ENCODE measurements at regions not wholly inside any gene's neighbourhood (a gene's known extent, or its start where the extent isn't known, plus 50 kb on each side); places are given as distances from the start of the nearest gene placed in this dataset.

DNA sequence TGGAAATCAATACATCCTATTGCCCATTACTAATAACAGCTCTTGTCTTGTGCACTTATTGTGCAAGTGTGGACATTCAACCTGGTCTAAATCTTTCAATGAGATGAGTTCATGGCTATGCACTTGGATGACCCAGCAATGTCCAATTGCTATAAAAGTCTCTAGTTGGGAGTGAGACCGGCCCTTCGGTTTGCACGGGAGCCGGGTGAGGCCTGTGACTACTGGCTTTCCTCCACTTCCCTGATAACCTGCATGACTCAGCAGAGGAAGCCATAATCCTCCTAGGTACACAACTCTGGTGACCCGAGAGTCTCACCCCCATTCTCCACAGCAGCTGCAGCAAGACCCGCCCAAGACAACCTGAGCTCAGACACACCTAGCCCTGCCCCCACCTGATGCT lies 135.9 kb upstream of the PAX6 start:
- Histone ChIP-seq H3K4me1 (ENCODE audit: insufficient read depth, low read length) (no peaks in the 10 kb centered on the region), H4K20me1 (ENCODE audit: insufficient read depth, low read length) (no peaks in the 10 kb centered on the region), H3K27me3 (ENCODE audit: insufficient read depth, low read length) (peaks cover 9% of the 10 kb centered on the region), H3K27ac (ENCODE audit: low read depth, low read length) (no peak overlapping the region), H3K79me2 (ENCODE audit: insufficient read depth, low read length) (no peaks in the 10 kb centered on the region), H3K4me3 (ENCODE audit: insufficient read depth, low read length) (no peak overlapping the region), H2AFZ (ENCODE audit: low read length) (no peak overlapping the region), H3K4me2 (ENCODE audit: insufficient read depth, low read length) (no peak overlapping the region), H3K36me3 (ENCODE audit: insufficient read depth, low read length) (no peaks in the 10 kb centered on the region), H3K9me3 (ENCODE audit: low read depth, low read length) (no peaks in the 10 kb centered on the region)
- DNase-seq (ENCODE audit: insufficient read length, low spot score, missing footprints): no peak
- TF ChIP-seq, protein P1, sequence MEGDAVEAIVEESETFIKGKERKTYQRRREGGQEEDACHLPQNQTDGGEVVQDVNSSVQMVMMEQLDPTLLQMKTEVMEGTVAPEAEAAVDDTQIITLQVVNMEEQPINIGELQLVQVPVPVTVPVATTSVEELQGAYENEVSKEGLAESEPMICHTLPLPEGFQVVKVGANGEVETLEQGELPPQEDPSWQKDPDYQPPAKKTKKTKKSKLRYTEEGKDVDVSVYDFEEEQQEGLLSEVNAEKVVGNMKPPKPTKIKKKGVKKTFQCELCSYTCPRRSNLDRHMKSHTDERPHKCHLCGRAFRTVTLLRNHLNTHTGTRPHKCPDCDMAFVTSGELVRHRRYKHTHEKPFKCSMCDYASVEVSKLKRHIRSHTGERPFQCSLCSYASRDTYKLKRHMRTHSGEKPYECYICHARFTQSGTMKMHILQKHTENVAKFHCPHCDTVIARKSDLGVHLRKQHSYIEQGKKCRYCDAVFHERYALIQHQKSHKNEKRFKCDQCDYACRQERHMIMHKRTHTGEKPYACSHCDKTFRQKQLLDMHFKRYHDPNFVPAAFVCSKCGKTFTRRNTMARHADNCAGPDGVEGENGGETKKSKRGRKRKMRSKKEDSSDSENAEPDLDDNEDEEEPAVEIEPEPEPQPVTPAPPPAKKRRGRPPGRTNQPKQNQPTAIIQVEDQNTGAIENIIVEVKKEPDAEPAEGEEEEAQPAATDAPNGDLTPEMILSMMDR (IDR thresholded peaks at IDR 0.05; ENCODE audit: extremely low read depth, low read depth, low read length): no peak

DNA sequence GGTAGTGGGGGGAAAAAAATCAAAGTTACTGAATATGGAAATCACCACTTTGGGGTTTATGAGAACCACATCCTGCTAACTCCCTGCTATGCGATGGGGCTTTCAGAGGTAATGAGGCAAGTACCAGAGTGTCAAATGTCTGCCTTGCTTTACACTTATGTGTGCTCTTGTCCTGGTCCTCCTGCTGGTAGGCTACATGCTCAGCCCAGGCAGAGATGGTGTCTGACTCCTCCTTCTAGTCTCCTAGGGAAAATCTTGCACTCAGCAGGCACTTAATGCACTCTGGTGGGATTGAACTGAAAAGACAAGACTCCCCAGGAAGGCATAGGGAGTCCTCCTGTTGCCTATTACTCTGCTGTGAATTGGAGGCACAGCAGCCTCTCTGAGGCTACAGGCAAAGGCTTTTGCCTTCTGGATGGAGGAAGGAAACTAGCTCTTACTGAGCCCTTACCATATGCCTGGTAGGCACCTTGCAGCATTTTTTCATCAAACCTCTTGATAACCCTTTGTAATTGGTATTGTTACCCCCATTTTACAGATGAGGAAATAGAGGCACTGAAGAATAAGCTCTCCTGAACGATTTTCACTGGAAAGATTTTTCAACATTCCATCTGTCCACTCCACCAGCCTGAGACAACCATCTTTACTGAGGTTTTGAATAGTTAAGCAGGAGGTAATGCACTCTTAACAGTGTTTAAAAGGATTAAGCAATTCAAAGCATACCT lies 132.1 kb upstream of the PAX6 start:
- no peak for DNase-seq (ENCODE audit: insufficient read length, low spot score, missing footprints)
- H3K4me1 ChIP-seq (ENCODE audit: insufficient read depth, low read length): no peaks in the 10 kb centered on the region
- no peak overlapping the region for H3K27ac ChIP-seq (ENCODE audit: low read depth, low read length)
- no peaks in the 10 kb centered on the region for H3K9me3 ChIP-seq (ENCODE audit: low read depth, low read length)
- no peak overlapping the region for H2AFZ ChIP-seq (ENCODE audit: low read length)
- TF ChIP-seq, protein P1 (IDR thresholded peaks at IDR 0.05; ENCODE audit: extremely low read depth, low read depth, low read length): no peak
- no peaks in the 10 kb centered on the region for H4K20me1 ChIP-seq (ENCODE audit: insufficient read depth, low read length)
- no peaks in the 10 kb centered on the region for H3K79me2 ChIP-seq (ENCODE audit: insufficient read depth, low read length)
- H3K36me3 ChIP-seq (ENCODE audit: insufficient read depth, low read length): no peaks in the 10 kb centered on the region
- peaks cover 9% of the 10 kb centered on the region for H3K27me3 ChIP-seq (ENCODE audit: insufficient read depth, low read length)
- H3K4me2 ChIP-seq (ENCODE audit: insufficient read depth, low read length): no peak overlapping the region
- no peak overlapping the region for H3K4me3 ChIP-seq (ENCODE audit: insufficient read depth, low read length)

DNA sequence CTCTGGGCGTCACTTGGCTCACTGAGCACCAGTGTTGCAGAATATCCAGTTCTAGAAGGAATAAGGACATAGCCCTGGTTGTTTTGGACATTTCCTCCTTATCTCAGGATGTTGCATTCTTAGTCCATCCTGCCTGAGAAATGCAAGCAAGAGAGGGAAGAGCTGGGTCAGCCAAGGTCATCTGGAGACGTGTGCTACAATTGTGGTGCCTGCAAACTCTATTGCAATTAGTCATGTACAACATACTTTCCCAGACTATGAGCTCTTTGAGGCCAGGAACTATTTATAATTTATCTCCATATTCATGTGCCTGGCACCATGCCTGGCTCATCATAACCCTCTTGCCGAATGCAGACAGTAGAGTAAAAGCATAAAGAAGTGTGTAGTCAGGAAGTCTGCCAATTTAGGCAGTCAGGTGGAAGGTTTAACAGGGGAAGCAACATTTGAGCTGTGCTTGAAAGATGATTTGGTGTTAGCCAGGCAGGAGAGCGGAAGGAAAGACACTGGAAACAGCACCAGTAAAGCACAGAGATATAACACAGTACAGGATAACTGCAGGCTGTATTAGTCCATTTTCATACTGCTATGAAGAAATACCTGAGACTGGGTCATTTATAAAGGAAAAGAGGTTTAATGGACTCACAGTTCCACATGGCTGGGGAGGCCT lies 129.4 kb upstream of the PAX6 start:
- DNase-seq (ENCODE audit: insufficient read length, low spot score, missing footprints): no peak
- Histone ChIP-seq H3K4me3 (ENCODE audit: insufficient read depth, low read length) (no peak overlapping the region), H3K27me3 (ENCODE audit: insufficient read depth, low read length) (peaks cover 2% of the 10 kb centered on the region), H3K4me1 (ENCODE audit: insufficient read depth, low read length) (no peaks in the 10 kb centered on the region), H3K4me2 (ENCODE audit: insufficient read depth, low read length) (no peak overlapping the region), H3K79me2 (ENCODE audit: insufficient read depth, low read length) (no peaks in the 10 kb centered on the region), H3K27ac (ENCODE audit: low read depth, low read length) (no peak overlapping the region), H3K9me3 (ENCODE audit: low read depth, low read length) (no peaks in the 10 kb centered on the region), H4K20me1 (ENCODE audit: insufficient read depth, low read length) (no peaks in the 10 kb centered on the region), H3K36me3 (ENCODE audit: insufficient read depth, low read length) (no peaks in the 10 kb centered on the region), H2AFZ (ENCODE audit: low read length) (no peak overlapping the region)
- TF ChIP-seq, protein P1 (IDR thresholded peaks at IDR 0.05; ENCODE audit: extremely low read depth, low read depth, low read length): no peak

DNA sequence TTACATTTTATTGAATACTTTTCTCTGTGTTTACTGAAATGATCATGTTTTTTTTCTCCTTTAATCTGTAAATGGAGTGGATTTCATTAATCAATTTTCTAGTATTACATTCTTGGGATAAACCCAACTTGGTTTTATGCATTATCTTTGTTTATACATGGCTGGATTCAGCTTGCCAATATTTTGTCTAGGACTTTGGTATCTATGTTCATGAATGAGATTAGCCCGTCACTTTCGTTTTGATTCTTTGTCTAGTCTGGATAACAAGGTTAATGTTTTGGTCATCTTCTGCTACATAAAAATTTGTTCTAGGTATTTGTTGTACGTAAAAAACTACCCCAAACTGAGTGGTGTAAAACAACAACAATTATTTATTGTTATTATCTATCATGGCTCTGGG lies 127.9 kb upstream of the PAX6 start:
- Histone ChIP-seq H3K4me1 (ENCODE audit: insufficient read depth, low read length) (no peaks in the 10 kb centered on the region), H3K27ac (ENCODE audit: low read depth, low read length) (no peak overlapping the region), H3K4me2 (ENCODE audit: insufficient read depth, low read length) (no peak overlapping the region), H3K36me3 (ENCODE audit: insufficient read depth, low read length) (no peaks in the 10 kb centered on the region), H3K9me3 (ENCODE audit: low read depth, low read length) (no peaks in the 10 kb centered on the region), H3K27me3 (ENCODE audit: insufficient read depth, low read length) (no peaks in the 10 kb centered on the region), H3K4me3 (ENCODE audit: insufficient read depth, low read length) (no peak overlapping the region), H4K20me1 (ENCODE audit: insufficient read depth, low read length) (no peaks in the 10 kb centered on the region), H3K79me2 (ENCODE audit: insufficient read depth, low read length) (no peaks in the 10 kb centered on the region), H2AFZ (ENCODE audit: low read length) (no peak overlapping the region)
- TF ChIP-seq, protein P1 (IDR thresholded peaks at IDR 0.05; ENCODE audit: extremely low read depth, low read depth, low read length): no peak
- DNase-seq (ENCODE audit: insufficient read length, low spot score, missing footprints): no peak

Data from osteoblast (primary cell).